WERI-Rb-1 (cell line): ENCODE measurements at regions not wholly inside any gene's neighbourhood (a gene's known extent, or its start where the extent isn't known, plus 50 kb on each side); places are given as distances from the start of the nearest gene placed in this dataset.

Experiments
- DNase-seq: peaks from one replicate; pipeline ENCODE4 v3.0.0-alpha.2; 2020
- H3K27ac ChIP-seq: fragments of 250-450 bp; sonication (Bioruptor Pico); 2 replicates; pipeline ENCODE4 v1.5.1; 2020; ENCODE audit warnings: mild to moderate bottlenecking, moderate library complexity
- H3K27me3 ChIP-seq: fragments of 250-450 bp; sonication (Bioruptor Pico); 2 replicates; pipeline ENCODE4 v1.5.1; 2021; ENCODE audit warnings: mild to moderate bottlenecking, low read depth, moderate library complexity; ENCODE audit not compliant: insufficient read depth, severe bottlenecking
- H3K36me3 ChIP-seq: fragments of 250-450 bp; sonication (Bioruptor Pico); 2 replicates; pipeline ENCODE4 v1.5.1; 2020; ENCODE audit warnings: mild to moderate bottlenecking, moderate library complexity
- H3K4me3 ChIP-seq: 2 replicates; pipeline ENCODE4 v1.5.1; 2011; ENCODE audit warnings: low read depth, mild to moderate bottlenecking, control low read depth, low read length
- H3K9me3 ChIP-seq: fragments of 250-450 bp; sonication (Bioruptor Pico); 2 replicates; pipeline ENCODE4 v1.5.1; 2021; ENCODE audit warnings: mild to moderate bottlenecking, moderate library complexity; ENCODE audit not compliant: severe bottlenecking
- CTCF ChIP-seq: IDR thresholded peaks from 2 replicates; pipeline ENCODE4 v1.5.1; 2011; ENCODE audit warnings: low read depth, mild to moderate bottlenecking, control low read depth, inconsistent platforms, low read length

- no peak overlapping the region for H3K4me3 ChIP-seq
- no peak overlapping the region for H3K27ac ChIP-seq
- DNase-seq, result no peak
- H3K27me3 ChIP-seq, result no peaks in the 10 kb centered on the region
- H3K36me3 ChIP-seq, result no peaks in the 10 kb centered on the region
- H3K9me3 ChIP-seq, result no peaks in the 10 kb centered on the region
- no peak for TF ChIP-seq CTCF
These were observed 1852.8 kb downstream of the EFNA5 start for GRCh38 chr5:105817914-105818313.

GRCh38 chr5:105817416-105817815 is 1853.3 kb downstream of the EFNA5 start:
- no peak overlapping the region for H3K4me3 ChIP-seq
- no peak for TF ChIP-seq CTCF
- no peak overlapping the region for H3K27ac ChIP-seq
- no peaks in the 10 kb centered on the region for H3K9me3 ChIP-seq
- no peaks in the 10 kb centered on the region for H3K36me3 ChIP-seq
- DNase-seq, result no peak
- no peaks in the 10 kb centered on the region for H3K27me3 ChIP-seq

- no peak for DNase-seq
- no peak overlapping the region for H3K4me3 ChIP-seq
- no peaks in the 10 kb centered on the region for H3K36me3 ChIP-seq
- no peaks in the 10 kb centered on the region for H3K27me3 ChIP-seq
- H3K9me3 ChIP-seq, result no peaks in the 10 kb centered on the region
- no peak for TF ChIP-seq CTCF
- no peak overlapping the region for H3K27ac ChIP-seq
These were observed 1853.8 kb downstream of the EFNA5 start for GRCh38 chr5:105816961-105817360.

- Histone ChIP-seq H3K27ac (no peak overlapping the region), H3K27me3 (no peaks in the 10 kb centered on the region), H3K36me3 (no peaks in the 10 kb centered on the region), H3K9me3 (no peaks in the 10 kb centered on the region), H3K4me3 (no peak overlapping the region)
- TF ChIP-seq CTCF, result no peak
- no peak for DNase-seq
These were observed 1858.4 kb downstream of the EFNA5 start for GRCh38 chr5:105812304-105812703.

GRCh38 chr5:105807951-105808350 is 1862.8 kb downstream of the EFNA5 start:
- no peaks in the 10 kb centered on the region for H3K36me3 ChIP-seq
- no peak for DNase-seq
- H3K27ac ChIP-seq, result no peak overlapping the region
- H3K4me3 ChIP-seq, result no peak overlapping the region
- TF ChIP-seq CTCF, result no peak
- no peaks in the 10 kb centered on the region for H3K27me3 ChIP-seq
- H3K9me3 ChIP-seq, result peaks cover 6% of the 10 kb centered on the region

GRCh38 chr5:105807290-105807689 is 1863.4 kb downstream of the EFNA5 start:
- TF ChIP-seq CTCF, result no peak
- H3K9me3 ChIP-seq, result peaks cover 6% of the 10 kb centered on the region
- no peak overlapping the region for H3K27ac ChIP-seq
- DNase-seq, result no peak
- H3K27me3 ChIP-seq, result no peaks in the 10 kb centered on the region
- no peaks in the 10 kb centered on the region for H3K36me3 ChIP-seq
- H3K4me3 ChIP-seq, result no peak overlapping the region
